ENCODE measurements at regions not wholly inside any gene's neighbourhood (a gene's known extent, or its start where the extent isn't known, plus 50 kb on each side); places are given as distances from the start of the nearest gene placed in this dataset.

- H3K4me3 ChIP-seq, result no peak overlapping the region
- ATAC-seq (no peak), DNase-seq (ENCODE audit: low read depth in 1 of 2, low spot score in 1 of 2) (no peak), FAIRE-seq (no peak)
- H3K4me2 ChIP-seq, result no peak overlapping the region
- ChIA-PET POLR2A (no interaction called here), CTCF (no interaction called here)
- H3K9me3 ChIP-seq, result peaks cover 12% of the 10 kb centered on the region; the same call in 1 of the 3 replicates
- TF ChIP-seq USF2 (IDR thresholded peaks at IDR 0.05) (no peak), TFCP2L1 (CRISPR knock-in tag; IDR thresholded peaks at IDR 0.05) (no peak), ZC3H11A (IDR thresholded peaks at IDR 0.05) (no peak), RCOR1 (IDR thresholded peaks at IDR 0.05; ENCODE audit: low read depth, low read length) (no peak), CTCF (IDR thresholded peaks at IDR 0.05) (no peak), MAZ (IDR thresholded peaks at IDR 0.05; ENCODE audit: borderline replicate concordance, low read depth, low read length) (no peak), RNF2 (IDR thresholded peaks at IDR 0.05; ENCODE audit: borderline replicate concordance, low read depth) (no peak), SMC3 (IDR thresholded peaks at IDR 0.05) (no peak), HOXA7 (CRISPR knock-in tag; IDR thresholded peaks at IDR 0.05) (no peak), RARB (CRISPR knock-in tag; IDR thresholded peaks at IDR 0.05) (no peak), CHD4 (IDR thresholded peaks at IDR 0.05; ENCODE audit: borderline replicate concordance) (no peak), KDM1A (IDR thresholded peaks at IDR 0.05; ENCODE audit: low read depth) (no peak), NPAS2 (CRISPR knock-in tag; IDR thresholded peaks at IDR 0.05; ENCODE audit: borderline replicate concordance) (no peak)
- WGBS (ENCODE audit: missing lambda C conversion rate), result 29% methylated on average over 6 of the region's 6 CpGs
- no peaks in the 10 kb centered on the region for H3K4me1 ChIP-seq
- H3K27ac ChIP-seq, result no peak overlapping the region
These were observed 426.7 kb downstream of the ZSWIM6 start for GRCh38 chr5:61758711-61759110.

DNA sequence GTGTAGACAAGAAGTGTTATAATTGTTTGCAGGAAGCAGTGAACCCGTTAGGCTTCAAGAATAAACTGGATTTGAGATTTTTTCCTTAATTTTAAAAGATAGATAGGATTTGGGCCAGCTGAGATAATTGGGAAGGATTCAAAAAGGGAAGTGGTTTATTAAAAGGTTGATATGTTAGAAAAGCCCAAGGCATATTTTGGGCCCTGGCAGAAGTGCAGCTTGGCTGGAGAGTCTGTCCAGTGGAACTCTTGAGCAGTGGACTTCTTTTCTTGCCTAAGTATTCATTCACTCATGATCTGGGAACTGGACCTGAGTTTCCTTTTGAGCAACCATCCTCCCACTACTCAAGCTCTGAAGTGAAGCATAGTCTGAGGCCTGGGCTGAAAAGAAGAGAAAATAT, 433.4 kb downstream of the ZSWIM6 start:
- ATAC-seq (no peak), FAIRE-seq (no peak), DNase-seq (ENCODE audit: low read depth in 1 of 2, low spot score in 1 of 2) (no peak)
- H3K9me3 ChIP-seq, result peaks cover 19% of the 10 kb centered on the region
- no peaks in the 10 kb centered on the region for H3K4me1 ChIP-seq
- H3K27ac ChIP-seq, result no peak overlapping the region
- no peak overlapping the region for H3K4me2 ChIP-seq
- 2% methylated on average over 1 of the region's 1 CpG for WGBS (ENCODE audit: missing lambda C conversion rate)
- no peak overlapping the region for H3K4me3 ChIP-seq
- CTCF ChIA-PET, result no interaction called here
- TF ChIP-seq BCL3 (IDR thresholded peaks at IDR 0.05), result no peak
- no peak for TF ChIP-seq NFE2L2 (conservative IDR thresholded peaks at IDR 0.05; ENCODE audit: low read length)
- TF ChIP-seq HOXB13 (CRISPR knock-in tag; IDR thresholded peaks at IDR 0.05; ENCODE audit: low read depth), result no peak
- TF ChIP-seq, protein P1, sequence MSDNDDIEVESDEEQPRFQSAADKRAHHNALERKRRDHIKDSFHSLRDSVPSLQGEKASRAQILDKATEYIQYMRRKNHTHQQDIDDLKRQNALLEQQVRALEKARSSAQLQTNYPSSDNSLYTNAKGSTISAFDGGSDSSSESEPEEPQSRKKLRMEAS (IDR thresholded peaks at IDR 0.05), result no peak
- TF ChIP-seq CBX2 (IDR thresholded peaks at IDR 0.05; ENCODE audit: borderline replicate concordance, low read depth), result no peak
- TF ChIP-seq ZNF302 (CRISPR knock-in tag; IDR thresholded peaks at IDR 0.05), result no peak
- TF ChIP-seq E2F6 (IDR thresholded peaks at IDR 0.05; ENCODE audit: borderline replicate concordance, low read depth), result no peak
- no peak for TF ChIP-seq REST (IDR thresholded peaks at IDR 0.05)
- TF ChIP-seq RARB (CRISPR knock-in tag; IDR thresholded peaks at IDR 0.05), result no peak
- TF ChIP-seq CEBPB (IDR thresholded peaks at IDR 0.05), result no peak
- TF ChIP-seq CHD4 (IDR thresholded peaks at IDR 0.05; ENCODE audit: borderline replicate concordance), result no peak
- POLR2A ChIA-PET, result no interaction called here
